ENCODE measurements at regions not wholly inside any gene's neighbourhood (a gene's known extent, or its start where the extent isn't known, plus 50 kb on each side); places are given as distances from the start of the nearest gene placed in this dataset.
"Not testable (repeated sequence)": the region's sequence is repeated elsewhere in the genome, so short reads cannot be mapped to it uniquely, and the experiment has no call there.

GRCh38 chr12:124131659-124132058, 158.6 kb downstream of the ZNF664 start:
- DNase-seq = no peak

DNA sequence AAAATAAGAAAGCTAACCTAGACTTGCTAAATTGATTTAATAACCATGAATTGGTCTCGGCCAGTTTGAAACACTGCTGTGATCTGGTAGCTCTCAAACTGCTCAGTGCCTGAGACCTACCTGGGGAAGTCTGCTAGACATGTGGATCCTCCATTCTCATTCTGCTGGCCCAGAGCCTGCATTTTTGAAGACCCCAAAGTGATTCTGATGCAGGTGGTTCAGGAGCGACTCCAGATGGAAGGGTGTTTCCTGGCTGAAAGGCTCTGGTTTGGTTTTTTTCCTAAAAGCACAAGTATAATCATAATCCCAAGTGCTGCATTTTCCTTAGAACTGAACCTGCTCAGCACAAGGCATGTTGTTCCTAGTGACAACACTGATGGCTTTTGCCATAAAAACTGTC, 159.5 kb downstream of the ZNF664 start:
- no peak for DNase-seq

- DNase-seq = no peak
These were observed 158.1 kb upstream of the RFLNA start for GRCh38 chr12:124136796-124137195.

DNA sequence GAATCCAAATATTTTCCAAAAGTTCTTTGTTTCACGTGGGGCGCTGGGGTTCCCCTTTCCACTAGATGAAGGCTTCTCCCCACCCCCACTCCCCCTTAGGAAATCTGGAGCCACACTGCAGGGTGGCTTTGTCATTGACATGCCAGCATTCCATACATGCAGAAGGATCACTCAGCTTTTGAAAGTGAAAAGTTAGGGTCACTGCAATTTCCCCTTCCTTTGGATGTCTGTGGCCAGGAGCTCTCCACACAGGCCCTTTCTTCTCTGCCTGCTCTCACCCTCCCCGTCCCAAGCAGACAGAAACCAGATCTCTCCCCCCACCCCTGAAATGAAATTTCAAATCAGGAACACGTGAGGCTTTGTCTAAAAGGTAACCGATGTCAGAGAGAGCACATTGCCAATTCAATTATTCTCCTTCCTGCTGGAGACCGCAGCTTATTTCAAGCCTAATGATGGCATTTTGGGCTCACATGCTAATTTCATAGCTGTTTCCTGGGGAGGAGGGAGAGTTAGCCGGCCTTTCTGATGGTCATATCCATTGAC, 153.9 kb upstream of the RFLNA start:
- no peak for DNase-seq

DNA sequence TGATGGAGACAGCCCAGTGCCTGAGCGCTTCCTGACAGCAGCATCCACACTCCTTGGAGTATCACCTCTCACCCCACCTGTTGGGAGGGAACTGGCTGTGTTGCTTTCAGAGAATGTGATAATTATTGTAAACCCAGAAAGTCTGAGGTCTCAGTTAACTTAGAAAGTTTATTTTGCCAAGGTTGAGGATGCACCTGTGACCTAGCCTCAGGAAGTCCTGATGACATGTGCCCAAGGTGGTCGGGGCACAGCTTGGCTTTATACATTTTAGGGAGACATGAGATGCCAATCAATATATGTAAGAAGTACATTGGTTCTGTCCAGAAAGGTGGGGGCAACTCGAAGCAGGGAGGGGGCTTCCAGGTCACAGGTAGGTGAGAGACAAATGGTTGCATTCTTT, 153.3 kb upstream of the RFLNA start:
- DNase-seq = not testable (repeated sequence)

GRCh38 chr12:124142395-124143035, 152.4 kb upstream of the RFLNA start:
- DNase-seq = no peak

DNA sequence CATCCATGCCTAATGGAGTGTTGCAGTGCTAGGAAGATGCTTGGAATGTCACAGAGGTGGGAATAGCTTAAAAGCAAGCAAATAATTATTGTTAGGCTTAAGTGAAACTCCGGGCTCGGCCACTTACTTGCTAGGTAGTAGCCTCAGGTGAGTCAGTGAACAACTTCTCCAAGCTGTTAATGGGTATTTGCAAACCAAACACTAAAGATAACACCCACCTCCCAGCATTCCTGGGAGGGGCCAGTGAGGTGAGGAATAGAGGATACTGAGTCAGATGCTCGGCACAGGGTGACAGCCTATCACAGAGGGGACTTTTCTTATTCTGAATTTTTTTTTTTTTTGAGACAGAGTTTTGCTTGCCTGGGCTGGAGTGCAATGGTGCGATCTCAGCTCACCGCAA, 151.2 kb upstream of the RFLNA start:
- no peak for DNase-seq

DNA sequence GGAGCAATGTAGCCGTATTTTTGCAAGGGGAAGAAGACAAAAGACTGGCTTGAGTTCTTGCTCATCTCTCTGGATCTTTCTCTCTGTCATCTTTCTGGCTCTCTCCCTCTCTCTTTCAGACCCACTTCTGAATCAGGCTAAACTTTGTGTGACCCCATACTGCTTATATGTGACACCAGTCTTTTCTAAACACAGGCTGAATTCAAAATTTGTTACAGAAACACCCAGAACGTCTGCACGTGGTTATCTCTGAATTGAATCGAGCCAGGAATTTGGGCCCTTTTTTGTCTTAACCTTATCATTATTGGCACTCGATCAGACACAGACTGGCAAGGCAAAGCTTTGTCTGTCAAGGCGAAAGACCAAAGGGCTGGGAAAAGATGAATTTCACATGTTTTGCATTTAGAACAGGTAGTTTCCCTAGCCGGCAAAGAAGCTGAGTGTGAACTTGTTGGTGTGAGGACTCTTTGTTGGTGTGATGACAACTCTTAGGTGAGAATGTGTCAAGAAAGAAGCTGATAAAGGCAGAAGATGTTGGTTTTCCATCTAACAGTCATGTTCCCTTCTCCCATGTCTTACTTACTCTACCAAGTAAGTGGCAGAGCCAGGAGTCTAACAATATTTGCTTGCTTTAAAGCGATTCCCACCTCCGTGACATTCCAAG, 150.2 kb upstream of the RFLNA start:
- no peak for DNase-seq

DNA sequence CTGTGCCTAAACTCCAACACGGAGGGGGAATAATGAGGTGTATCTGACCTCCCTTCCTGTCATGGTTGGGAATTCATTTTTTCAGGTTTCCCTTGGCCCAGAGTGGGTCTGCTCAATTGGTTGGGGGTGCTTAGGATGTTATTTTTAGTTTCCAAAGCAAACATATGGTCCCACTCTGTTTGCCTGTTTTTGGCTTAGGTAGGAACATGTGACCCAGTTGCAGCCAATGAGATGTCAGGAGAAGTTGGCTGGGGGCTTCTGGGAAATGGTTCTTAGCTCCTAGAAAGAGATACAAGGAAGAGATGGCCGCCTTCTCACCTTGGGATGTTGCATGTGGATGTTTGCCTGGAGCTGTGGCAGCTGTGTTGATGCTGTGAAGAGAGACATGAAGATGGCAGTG, 147.9 kb upstream of the RFLNA start:
- DNase-seq = no peak

DNA sequence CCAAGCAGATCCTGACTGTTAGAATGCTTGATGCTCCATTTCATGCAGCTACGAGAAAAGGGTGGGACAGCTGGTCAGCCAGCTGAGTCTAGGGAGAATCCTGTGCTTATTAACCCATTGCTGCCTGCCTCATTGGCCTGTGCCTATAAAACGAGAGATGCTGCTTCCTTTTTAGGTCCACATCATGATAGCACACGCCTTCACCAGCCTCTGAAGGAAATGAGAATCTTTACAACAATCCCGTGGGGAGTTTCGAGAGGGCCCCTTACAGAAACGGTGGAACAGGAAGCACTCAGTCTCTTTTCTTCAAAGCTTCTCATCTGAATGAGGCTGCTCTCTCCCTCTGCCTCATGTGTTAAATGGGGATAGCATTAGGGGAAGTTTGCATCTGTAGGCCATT, 147.3 kb upstream of the RFLNA start:
- DNase-seq = no peak

DNA sequence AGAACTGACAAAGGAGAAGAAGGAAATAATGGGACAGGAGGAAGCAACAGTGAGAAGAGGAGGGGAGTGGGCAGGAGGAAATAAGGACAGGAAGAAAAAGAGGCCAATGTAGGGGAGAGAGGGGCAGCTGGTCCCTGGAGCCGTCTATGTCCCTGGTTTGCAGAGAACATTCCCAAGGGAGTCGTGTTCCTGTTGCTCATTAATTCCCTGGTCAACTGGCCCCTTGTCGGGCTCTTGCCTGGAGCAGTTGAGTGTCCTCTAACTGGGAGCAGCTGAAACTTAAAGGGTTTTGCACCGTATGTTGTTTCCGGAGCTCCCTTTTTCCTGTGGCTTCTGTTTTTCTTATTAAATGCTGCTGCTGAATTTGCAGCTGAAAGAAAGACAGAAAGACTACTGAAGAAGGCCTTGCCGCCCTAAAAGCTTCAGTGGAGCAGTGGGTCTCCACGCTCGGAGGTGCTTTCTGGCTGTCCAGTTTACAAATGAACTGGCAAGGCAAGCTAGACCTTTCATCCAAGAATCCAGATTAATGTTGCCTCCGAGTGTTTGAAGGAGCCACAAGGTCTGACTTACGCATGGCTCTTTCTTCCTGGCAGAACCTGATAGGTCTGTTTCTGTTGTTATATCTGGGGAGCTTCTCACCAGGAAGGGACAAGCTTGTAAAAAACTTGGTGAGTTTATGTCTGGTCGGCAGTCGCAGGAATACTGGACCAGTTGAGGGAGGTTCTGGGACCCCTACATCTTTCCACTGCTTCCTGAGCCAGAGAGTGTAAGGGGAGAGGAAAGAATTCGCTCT, 146.2 kb upstream of the RFLNA start:
- no peak for DNase-seq

GRCh38 chr12:124149287-124149686, 145.6 kb upstream of the RFLNA start:
- DNase-seq = no peak

DNA sequence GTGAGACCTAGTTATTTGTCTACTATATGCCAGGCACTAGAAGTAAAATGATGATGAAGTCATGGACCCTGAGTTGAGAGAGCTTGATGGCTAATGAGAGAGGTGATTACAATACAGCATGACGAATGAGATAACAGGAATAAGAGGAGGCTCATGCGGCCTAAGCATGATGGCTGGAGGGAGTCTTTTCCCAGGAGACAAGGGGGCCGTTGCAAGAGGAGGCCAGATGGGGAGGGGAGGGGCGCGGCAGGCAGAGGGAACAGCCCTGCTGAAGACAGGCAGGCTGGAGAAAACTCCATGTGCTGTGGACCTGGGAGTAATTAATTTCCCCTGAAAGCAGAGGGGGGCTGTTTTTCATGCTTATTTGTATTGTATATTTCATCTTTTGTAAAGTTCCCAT, 144.7 kb upstream of the RFLNA start:
- no peak for DNase-seq

- DNase-seq = no peak
These were observed 143.3 kb upstream of the RFLNA start for GRCh38 chr12:124151583-124151982.

DNA sequence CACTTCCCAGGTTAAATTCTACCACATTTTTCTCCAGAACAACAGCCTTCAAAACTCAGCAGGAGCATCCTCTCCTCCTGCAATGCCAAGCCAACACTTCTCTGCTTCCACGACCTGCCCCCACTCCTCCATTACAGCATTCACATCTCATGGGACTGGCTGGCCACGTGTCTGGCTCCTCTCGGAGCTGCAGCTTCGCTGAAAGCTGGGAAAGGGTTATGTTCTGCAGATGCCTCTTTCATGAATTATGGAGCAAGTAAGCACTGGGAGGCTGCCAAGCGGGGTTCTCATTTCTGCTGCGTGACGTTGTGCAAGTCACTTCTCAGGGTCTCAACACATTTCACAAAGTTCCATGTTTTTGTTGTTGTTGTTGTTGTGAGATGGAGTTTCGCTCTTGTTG, 142.2 kb upstream of the RFLNA start:
- no peak for DNase-seq

DNA sequence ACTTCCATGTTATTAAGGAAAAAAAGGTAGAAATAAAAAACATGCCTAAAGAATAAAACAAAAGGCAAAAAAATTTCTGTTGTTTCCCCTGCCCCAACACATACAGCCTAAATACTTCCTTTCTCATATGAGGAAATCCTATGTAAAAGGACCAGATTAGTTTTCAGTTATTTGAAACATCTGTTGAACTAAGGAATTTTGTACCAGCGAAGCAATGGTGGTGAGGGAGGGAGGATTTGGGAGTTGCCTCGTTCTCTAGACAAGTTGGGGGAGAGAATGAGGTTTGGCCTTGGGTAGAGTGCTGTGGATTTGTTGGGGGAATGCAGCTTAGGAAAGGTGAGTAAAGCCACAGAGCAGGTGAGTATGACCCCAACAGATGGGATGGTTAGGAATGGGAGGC, 141.5 kb upstream of the RFLNA start:
- DNase-seq = no peak

DNA sequence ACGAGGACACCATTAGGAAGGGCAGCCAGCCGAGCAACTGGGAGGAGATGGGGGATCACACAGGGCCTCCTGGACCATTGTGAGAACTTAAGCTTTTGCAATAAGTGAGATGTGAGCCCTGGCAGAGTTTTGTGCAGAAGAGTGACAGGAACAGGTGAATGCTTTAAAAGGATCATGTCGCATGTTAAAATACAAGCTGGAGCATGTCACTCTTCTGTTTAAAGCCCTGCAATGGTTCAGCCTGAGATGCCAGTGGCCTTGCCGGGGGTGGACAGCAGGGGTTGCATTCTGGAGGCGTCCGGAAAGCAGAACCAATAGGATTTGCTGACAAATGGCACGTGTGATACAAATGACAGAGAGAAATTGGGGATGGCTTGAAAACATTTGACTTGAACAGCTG, 137.5 kb upstream of the RFLNA start:
- DNase-seq = no peak

- no peak for DNase-seq
These were observed 135.2 kb upstream of the RFLNA start for GRCh38 chr12:124159655-124160054.

- no peak for DNase-seq
These were observed 134.7 kb upstream of the RFLNA start for GRCh38 chr12:124160097-124160756.

GRCh38 chr12:124161402-124161801, 133.5 kb upstream of the RFLNA start:
- DNase-seq = not testable (repeated sequence)

GRCh38 chr12:124162151-124163110, 132.5 kb upstream of the RFLNA start:
- DNase-seq = no peak

DNA sequence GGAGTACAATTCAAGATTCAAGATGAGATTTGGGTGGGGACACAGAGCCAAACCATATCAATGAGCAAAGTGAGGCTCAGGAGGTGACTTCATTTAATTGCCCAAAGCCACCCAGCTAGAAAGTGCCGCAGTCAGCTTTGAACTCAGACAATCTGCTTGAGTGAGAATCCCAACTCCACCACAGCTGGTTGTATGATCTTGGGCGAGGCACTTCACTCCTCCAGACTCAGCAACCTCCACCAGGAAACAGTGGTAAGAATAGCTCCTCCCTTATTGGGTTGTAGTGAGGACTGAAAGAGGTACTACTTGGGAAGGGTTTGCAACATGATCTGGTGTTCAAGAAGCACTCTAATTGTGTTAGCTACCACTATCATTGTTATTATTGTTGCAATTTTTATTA, 129.2 kb upstream of the RFLNA start:
- no peak for DNase-seq

Data from central memory CD4-positive, alpha-beta T cell (primary cell).